GM18909 (cell line): ENCODE measurements at regions not wholly inside any gene's neighbourhood (a gene's known extent, or its start where the extent isn't known, plus 50 kb on each side); places are given as distances from the start of the nearest gene placed in this dataset.

ENCODE experiments used
- ATAC-seq: cut with Tn5 transposase; IDR thresholded peaks from one replicate; pipeline ENCODE4 v1.9.1; 2021; ENCODE audit warnings: mild to moderate bottlenecking; ENCODE audit not compliant: unreplicated experiment, poor library complexity

DNA sequence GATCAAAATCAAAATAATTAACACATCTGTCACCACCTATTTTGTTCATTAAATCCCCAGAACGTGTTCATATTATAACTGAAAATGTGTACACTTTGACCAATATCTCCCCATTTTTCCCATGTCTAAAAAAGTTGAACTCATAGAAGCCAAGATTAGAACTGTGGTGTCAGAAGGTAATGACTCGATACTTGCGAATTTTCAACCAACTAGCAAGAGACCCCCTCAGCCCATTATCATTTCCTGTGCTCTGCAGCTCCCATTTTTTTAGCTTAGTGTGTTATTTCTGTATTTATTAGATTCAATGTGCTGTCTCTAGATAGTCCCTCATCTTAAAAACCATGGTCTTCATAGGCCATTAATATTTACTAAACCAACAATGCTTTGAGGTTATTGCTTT lies 248.7 kb upstream of the PIK3C3 start:
- no peak for ATAC-seq

- ATAC-seq: no peak
These were observed 251.1 kb upstream of the PIK3C3 start for GRCh38 chr18:41703744-41704530.

DNA sequence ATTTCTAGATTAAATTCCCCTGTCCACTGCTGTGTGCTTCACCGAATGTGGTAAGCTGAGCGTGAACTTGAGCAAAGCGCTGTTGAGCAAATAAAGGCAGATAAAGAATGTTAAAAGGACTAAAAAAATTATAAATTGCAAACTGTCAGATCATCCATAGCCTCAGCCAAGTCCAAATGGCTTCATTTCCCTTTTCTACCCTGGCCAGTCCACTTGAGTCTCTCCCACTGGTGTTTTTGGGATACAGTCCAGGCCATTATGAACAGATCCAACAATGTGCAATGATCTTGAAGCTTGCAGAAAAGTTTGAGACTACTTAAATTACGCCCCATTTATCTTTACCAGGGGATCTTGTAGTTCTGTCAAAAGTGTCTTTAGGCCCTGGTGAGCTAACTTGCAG lies 254.6 kb upstream of the PIK3C3 start:
- no peak for ATAC-seq

DNA sequence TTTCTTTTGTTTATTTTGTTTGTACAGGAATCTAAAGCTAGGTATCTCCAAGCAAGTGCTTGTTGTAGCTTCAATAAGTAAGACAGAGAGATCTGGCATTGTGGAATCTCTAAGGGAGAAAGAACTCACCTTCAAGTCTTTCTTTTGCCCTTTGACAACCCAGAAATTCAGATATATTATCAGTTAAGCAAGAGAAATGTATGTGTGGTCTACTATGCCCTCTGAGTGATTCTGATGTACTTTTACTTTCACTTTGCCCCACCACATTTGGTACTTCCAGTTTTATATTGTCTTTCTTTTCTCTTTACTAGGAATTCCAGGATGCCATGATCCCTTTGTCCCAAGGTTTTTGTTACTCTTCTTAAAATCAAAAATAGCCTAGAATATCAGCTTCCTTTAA lies 259.6 kb upstream of the PIK3C3 start:
- ATAC-seq: no peak

GRCh38 chr18:41693008-41693407 lies 262.0 kb upstream of the PIK3C3 start:
- ATAC-seq: no peak

- ATAC-seq: no peak
These were observed 264.5 kb upstream of the PIK3C3 start for GRCh38 chr18:41690332-41691127.

DNA sequence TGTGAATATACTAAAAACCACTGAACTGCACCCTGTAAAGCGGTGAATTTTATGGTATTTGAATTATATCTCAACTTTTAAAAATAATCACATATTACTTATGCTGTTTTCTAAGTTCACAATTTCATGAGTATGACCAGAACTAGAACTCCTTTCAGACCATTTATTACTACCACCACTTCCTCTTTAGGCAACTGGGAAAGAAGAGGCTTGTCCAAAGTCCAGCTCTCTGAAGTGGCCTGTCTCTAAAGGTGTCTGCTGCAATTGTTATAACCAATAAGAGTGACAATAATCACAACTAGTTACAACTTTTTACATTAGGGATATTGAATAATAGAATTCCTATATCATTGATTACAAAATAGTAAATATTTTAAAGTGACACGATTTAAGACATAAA lies 267.9 kb upstream of the PIK3C3 start:
- ATAC-seq: no peak

GRCh38 chr18:41681138-41681880 lies 273.7 kb upstream of the PIK3C3 start:
- no peak for ATAC-seq

- ATAC-seq: no peak
These were observed 280.5 kb upstream of the PIK3C3 start for GRCh38 chr18:41674506-41674905.

GRCh38 chr18:41666231-41666630 lies 288.8 kb upstream of the PIK3C3 start:
- ATAC-seq: no peak

- no peak for ATAC-seq
These were observed 289.8 kb upstream of the PIK3C3 start for GRCh38 chr18:41665210-41665609.

GRCh38 chr18:41660654-41661053 lies 294.4 kb upstream of the PIK3C3 start:
- no peak for ATAC-seq

DNA sequence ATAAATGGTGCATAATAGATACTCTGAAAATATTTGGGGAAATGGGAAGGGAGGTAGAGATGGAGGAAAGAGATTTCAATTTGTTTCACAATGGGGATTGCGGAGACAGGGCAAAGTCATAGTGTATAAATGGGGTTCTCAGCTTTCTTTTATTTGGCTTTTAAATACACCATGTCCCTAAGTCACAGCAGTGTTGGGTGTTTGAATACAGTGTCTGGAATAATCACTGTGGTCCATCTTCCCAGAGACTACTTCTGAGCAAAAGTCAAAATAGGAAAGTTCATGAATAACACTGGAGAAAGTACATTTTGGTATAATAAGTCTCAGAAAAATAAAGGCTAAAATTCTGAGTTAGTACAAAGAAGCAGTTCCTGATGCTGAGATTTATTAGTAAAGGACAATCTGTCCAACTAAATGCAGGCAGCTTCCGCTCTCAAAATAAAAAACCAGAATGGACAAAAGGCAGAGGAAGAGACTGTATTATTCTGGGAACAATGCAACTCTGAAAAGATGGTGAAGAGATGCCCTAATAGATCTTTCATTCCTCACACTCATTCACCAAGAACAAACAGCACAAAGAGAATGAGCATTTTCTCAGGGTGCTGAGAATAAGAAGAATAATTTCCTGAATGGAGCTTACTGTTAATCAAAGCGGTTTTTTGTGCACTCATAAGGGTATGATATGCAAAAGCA lies 295.4 kb upstream of the PIK3C3 start:
- no peak for ATAC-seq

GRCh38 chr18:41657189-41657588 lies 297.8 kb upstream of the PIK3C3 start:
- ATAC-seq: no peak

DNA sequence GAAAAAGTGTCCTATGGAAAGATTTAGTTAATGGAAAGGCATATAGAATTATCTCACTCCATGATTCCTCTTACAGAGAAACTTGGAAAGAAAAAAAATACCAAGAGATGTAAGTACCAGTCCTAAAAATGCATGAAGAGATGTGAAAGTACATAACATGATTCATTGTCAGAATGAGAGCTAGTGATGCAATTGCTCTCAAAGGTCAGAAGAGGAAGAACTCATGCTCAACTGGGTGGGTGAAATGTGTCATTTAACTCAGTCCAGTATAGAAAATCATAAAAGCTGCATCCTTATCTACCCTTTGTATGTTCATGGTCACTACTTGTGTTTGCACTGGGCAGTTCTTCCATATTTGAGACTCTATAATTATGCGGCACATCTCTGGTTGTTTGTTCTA lies 300.0 kb upstream of the PIK3C3 start:
- no peak for ATAC-seq

DNA sequence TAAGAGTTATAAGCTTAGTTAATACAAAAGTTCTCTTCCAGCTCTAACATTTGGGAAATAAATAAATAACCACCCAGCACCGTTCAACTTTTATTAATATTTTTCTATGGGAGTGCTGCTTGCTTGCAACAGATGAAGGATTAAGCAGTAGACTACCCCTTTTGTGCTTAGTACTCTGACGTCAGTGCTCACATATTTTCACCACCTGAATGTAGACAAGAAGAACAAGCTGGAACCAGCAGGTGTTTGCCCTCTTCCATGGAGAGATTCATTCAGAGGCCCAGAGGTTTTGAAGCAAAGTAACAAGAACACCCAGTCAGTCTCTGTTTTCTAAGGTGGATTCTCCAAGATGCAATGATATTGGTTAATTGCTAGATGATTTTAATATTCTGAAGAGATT lies 307.1 kb upstream of the PIK3C3 start:
- no peak for ATAC-seq

GRCh38 chr18:41646915-41647620 lies 308.0 kb upstream of the PIK3C3 start:
- no peak for ATAC-seq

- no peak for ATAC-seq
These were observed 309.3 kb upstream of the PIK3C3 start for GRCh38 chr18:41645589-41646360.

- no peak for ATAC-seq
These were observed 310.6 kb upstream of the PIK3C3 start for GRCh38 chr18:41644466-41644865.
